ENCODE measurements at regions not wholly inside any gene's neighbourhood (a gene's known extent, or its start where the extent isn't known, plus 50 kb on each side); places are given as distances from the start of the nearest gene placed in this dataset.
A peak's percentile ranks its signal among the peaks of the same experiment; 100 is the strongest.

DNA sequence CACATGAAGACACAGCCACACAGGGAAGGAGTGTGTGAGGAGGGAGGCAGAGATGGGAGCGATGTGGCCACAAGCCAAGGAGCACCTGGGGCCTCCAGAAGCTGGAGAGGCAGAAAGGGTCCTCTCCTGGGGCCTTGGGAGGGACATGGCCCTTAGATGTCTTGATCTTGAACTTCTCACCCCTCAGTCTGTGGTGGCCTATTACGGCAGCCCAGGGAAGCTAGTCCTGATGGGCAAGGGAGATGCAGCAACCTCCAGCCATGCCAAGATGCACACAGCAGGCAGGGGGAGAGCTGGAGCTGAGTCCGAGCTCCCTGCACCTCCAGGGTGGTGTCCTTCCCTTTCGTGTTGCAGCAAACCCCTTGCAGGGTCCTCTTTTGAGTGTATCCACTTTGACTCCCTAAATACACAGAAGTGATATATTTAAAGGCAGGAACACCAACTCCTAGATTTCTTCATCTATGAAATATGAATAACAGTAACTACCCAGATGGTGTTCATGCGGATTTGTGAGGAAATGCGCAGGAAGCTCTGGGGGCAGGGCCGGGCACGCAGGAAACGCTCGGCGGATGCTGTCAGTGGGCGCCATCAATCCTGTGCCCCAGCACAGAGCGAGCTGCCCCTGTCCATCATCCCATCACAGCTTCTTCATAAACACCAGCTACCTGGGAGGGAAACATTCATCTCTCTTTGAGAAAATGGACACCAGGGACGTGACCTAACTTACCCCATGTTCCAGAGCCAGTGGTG is 230.4 kb upstream of the MYT1L start:
- no peak for DNase-seq

- DNase-seq: no peak
These were observed 229.4 kb upstream of the MYT1L start for GRCh38 chr2:2560374-2561015.

GRCh38 chr2:2558476-2558875 is 227.4 kb upstream of the MYT1L start:
- DNase-seq: no peak

DNA sequence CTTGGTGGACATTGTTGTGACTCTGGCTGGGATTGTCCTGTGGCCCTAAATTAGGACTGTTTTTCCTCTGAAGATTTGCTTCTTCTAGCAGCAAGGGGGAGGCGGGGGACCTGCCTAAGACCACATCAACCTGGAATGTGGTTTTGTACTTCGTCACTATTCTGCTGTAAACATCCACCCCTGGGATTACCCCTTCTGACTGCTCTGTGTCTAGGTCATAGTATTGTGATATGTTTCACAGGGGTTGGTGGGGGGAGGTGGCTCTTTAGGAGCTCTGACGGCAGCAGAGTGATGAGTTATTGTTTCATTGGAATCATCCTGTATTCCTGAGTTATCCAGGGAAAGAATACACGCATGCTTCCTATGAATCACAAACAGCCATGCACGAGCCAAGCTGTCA is 226.4 kb upstream of the MYT1L start:
- peak in 1 of 51 donors; percentile 33 for DNase-seq

DNA sequence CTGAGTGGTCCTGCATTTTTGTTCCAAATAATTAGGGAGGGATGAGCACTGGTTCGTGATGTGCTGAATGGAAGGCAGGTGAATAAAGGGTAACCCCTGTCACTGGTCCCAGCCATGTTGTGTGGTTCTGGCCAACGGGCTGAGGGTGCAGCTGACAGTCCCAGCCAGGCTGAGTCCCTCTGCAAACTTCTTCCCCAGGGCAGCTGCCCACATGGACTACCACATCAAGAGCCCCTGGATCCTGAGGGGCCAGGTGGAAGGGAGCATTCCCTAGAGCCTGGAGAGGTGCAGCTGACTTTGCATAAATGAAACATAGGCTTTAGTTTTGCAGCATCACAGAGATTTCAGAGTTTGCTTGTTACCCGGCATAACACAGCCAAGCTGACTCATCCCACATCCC is 219.8 kb upstream of the MYT1L start:
- no peak for DNase-seq

DNA sequence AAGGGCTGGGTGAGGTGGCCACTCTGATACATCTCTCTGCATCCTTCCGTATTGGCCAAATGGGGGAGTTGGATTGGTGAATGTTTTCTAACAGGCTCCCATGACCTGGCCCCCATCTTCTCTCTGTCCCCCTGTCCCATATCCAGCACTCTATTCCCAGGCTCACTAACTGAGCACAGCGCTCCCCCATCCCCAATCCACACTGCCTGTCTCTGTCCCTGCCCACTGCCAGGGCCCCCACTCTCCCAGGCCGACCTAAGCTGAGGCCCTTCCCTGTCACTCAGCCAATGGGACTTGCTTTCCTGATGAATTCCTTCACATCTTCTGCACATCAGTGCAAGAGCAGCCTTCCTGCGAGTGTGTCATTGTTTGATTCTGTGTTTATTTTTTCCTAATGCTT is 216.8 kb upstream of the MYT1L start:
- peak in 1 of 51 donors; percentile 50 for DNase-seq

DNA sequence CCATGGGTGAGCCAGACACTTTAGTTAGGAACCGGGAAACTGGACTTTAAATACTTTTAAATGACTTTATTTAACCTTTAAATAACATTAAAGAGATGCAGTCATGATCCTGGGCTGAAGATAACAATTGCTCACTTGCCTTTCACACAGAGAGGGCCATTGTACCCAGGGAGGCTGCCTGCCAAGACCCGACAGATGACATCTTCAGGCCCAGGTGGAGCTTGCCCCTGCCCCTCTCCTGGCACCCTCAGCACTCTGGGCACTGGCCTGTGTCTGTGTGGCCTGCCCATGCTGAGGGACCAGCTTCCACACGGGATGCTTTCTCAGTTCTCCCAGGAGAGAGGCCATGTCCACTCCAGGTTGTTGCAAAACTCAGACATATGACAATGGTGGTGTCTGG is 216.4 kb upstream of the MYT1L start:
- peak in 36 of 51 donors; percentile 9 to 78 (median 51) for DNase-seq

- DNase-seq: no peak
These were observed 215.0 kb upstream of the MYT1L start for GRCh38 chr2:2546046-2546445.

DNA sequence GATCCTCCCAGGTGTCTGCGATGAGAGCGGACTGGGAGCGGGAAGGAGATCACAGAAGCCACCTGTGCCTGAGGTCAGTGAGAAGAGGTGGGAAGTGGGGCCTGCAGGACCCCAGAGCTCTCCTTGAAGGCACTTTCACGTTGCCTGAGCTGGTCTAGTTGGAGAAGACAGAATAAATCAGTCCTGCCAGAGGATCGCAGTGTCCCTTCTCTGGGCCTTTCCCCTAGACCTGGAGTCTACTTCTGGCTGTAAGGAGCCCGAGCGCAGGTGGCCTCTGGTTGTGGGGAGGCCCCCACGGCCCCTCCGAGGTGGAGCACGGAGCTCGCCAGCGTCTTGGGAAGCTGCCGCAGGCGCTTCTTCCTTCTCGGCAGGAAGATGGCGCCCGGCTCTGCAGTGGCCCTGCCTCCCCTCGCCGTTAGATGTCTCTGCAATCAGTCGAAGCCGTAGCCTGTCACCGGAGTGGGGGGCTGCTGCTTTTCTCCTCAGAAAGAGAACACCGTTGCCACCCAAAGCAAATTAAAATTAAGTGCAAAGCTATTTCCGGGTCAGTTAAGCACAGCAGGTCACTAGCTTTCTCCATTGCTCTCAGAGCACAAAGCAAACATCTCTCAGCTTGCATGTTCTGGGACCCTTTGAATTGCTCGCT is 212.0 kb upstream of the MYT1L start:
- DNase-seq: peak in 7 of 51 donors; percentile 14 to 41 (median 25)

DNA sequence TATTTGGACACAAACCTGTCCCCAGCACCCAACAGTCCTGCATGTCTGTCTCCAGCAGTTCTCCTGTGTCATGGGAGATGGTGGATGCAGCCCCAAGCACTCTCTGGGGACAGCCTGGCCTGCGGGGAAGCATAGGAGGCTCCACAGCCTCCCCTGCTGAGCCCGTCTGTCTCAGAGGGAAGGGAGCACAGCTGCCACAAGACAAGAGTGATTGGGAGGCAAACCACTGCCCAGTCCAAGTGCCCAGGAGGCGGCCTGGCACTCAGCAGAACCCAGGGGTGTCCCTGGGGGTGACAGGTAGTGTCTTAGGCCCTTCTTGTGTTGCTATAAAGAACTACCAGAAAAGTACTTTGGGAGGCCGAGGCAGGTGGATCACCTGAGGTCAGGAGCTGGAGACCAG is 211.2 kb upstream of the MYT1L start:
- DNase-seq: no peak

GRCh38 chr2:2540406-2540805 is 209.3 kb upstream of the MYT1L start:
- DNase-seq: no peak

DNA sequence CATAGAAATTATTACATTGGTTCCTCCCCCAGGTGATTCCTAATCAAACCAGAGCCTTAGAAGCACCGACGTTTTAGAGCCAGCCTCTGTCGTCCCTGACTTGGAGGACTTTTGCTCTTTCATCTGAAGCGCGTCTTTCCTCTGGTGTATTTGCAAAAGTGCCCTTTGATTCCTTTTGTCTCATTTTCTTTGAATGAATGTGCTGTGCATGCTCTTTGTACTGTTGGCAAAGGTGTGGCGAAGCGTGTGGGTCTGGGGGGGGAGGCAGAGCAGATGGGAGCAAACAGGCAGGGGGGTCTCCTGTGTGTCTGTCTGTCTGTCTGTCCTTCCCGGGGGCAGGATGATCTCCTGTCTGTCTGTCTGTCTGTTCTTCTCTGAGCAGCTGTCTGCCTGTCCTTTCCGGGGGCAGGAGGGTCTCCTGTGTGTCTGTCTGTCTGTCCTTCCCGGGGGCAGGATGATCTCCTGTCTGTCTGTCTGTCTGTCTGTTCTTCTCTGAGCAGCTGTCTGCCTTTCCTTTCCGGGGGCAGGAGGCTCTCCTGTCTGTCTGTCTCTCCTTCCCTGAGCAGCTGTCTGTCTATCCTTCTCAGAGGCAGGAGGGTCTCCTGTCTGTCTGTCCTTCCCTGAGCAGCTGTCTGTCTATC is 205.5 kb upstream of the MYT1L start:
- no peak for DNase-seq

DNA sequence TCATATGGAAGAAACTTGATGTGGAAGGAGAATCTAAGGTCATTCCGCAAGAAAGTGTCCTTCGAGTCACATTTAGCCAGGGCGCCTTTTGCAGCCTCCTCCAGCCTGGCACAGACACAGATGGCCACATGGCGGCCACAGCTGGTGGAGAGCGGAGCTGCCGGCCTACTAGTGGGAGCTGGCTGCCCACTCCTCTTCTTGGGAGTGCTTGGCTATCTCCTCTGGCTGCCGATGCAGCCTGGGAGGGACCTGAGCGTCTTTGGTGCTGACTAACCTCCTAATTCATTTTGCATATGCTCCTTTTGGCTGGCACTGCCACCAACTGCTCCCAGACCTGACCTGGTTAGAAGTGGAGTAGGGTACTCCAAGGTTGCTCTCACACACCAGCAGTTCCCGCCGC is 199.3 kb upstream of the MYT1L start:
- no peak for DNase-seq

- no peak for DNase-seq
These were observed 197.8 kb upstream of the MYT1L start for GRCh38 chr2:2528846-2529245.

DNA sequence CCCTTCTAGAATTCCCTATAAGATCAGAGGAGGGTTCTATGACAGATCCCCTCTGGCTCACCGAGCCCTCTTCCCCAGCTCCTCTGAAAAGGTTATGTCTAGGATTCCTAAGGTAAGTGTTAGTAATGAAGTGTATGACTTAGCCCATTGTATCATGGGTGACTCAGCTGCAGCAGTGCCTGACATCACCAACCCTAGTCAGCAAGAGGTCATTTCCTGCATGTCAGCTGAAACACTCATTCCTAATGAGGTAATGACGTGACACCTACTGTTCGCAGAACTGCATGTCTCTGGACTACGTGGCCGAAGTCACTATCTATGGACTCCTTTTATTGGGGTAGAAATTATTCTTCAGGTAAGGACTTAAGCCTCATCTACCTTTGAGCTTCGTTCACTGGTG is 196.1 kb upstream of the MYT1L start:
- DNase-seq: no peak

- peak in 2 of 51 donors; percentile 14 to 57 for DNase-seq
These were observed 193.4 kb upstream of the MYT1L start for GRCh38 chr2:2524348-2524941.

DNA sequence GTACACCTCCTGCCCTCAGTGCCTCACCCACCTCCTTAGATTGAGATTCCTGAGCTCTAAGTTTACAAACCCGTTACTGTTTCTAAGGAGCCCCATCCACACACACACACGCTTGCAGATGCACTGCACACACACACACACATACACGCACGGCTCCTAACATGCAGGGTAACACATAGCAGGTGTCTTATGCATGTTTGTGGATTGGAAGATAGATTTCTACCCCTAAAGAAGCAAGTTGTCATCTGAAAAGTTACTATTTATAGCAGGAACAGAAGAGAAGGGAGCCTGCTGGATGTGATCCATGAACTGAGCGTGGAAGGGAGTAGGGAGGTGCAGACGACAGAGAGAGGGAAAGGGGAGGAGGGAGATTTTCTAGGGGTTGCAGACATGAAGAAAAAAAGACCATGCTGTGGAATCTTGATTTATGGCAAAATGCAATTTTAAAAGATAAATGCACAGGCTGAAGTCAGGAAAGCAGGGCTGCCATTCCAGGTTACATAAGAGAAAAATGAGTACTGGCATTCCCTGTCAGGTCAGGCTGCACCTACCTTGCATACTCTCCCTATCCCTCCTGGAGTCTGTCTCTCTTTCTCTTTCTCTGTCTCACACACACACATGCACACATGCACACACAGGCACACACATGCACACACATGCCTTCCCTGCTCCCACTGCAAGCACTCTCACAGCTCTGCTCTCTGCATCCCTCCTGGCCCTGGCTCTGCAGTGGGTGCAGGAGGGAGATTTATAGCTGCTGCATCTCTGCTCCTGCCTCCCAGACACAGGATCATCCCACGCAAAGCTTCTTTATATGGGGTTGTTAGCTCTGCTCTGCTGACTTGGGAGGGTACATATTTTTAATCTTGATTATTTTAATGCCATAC is 192.6 kb upstream of the MYT1L start:
- DNase-seq: peak in 1 of 51 donors; percentile 76

DNA sequence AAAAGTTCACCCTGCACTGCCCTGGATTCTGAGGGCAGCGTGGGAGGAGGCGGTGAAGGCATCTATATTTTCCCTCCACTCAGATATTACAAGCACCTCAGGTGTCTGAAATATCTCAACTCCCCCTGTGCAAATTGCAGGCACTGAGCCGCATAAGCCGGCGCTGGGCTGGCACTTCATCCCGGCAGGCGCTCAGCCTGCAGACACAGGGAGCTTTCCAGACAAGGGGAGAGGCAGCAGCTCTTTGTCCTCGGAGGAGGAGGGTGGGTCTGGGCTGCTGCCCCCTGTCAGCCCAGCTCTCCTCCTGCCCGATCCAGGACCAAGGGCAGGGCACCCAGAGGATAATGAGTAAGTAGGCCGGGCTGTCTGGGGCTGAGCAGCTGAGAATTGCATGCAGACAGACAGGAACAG is 189.3 kb upstream of the MYT1L start:
- no peak for DNase-seq

DNA sequence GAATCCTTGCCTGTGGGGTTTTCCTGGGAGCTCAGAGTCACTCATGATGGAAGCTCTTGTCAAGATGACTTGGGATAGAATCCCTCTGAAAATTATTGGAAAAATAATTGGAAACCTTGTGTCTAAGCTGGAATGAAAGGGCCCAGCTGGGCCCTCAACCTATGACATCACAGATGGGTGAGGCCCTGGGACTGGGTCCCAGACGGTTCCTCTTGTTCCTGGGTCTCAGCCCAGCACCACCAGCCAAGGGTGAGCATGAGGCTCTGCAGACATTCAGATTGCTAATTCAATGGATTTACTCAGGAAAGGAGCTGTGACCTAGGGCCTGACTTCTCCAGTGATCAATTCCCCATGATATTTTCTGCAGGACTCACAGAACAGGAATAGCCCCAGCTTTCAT is 188.3 kb upstream of the MYT1L start:
- DNase-seq: no peak

GRCh38 chr2:2517399-2517798 is 186.3 kb upstream of the MYT1L start:
- no peak for DNase-seq

DNA sequence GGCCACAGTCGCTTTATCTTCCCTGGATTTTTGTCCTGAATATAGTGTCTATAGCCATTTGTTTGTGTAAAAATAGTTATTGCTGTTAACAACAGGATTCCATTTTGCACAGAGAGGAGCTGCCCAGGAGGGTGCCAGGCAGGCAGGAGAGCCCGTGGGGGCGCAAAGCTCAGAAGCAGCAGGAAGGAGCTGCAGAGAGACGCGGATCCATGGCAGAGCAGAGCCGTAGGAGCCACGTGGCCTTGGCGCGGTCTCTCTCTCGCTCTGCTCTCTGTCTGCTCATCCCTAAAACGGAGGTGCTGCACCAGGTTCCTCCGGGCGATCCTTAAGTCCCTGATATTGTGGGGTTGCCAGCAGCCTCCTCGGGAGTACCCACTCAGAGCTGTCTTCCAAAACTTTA is 185.3 kb upstream of the MYT1L start:
- no peak for DNase-seq

Data from hypothalamus (tissue), 51 donors.